Neural cell (in vitro differentiated cells): ENCODE measurements at regions not wholly inside any gene's neighbourhood (a gene's known extent, or its start where the extent isn't known, plus 50 kb on each side); places are given as distances from the start of the nearest gene placed in this dataset.

Source experiments
- H2AFZ ChIP-seq: fragments of 200-600, 300-800 bp; sonication (generic), shearing (Covaris generic); 2 replicates; pipeline ENCODE4 v1.6.0; 2014; ENCODE audit warnings: low read depth, mild to moderate bottlenecking, antibody characterized with exemption, low read length, moderate library complexity
- H3F3A ChIP-seq: fragments of 200-600 bp; shearing (Covaris generic); 2 replicates; pipeline ENCODE4 v1.6.1; 2016; ENCODE audit warnings: mild to moderate bottlenecking, moderate library complexity, mixed read lengths, antibody characterized with exemption, low read length; ENCODE audit not compliant: insufficient read depth, poor library complexity, severe bottlenecking
- H3K27ac ChIP-seq: fragments of 200-600, 300-800 bp; sonication (generic), shearing (Covaris generic); 2 replicates; pipeline ENCODE4 v1.5.1; 2014; ENCODE audit warnings: mild to moderate bottlenecking, low read length, moderate library complexity
- H3K27me3 ChIP-seq: fragments of 300-800, 200-600 bp; sonication (generic), shearing (Covaris generic); 2 replicates; pipeline ENCODE4 v1.6.0; 2014; ENCODE audit warnings: mild to moderate bottlenecking, low read depth, low read length, moderate library complexity; ENCODE audit not compliant: insufficient read depth
- H3K36me3 ChIP-seq: fragments of 300-800, 200-600 bp; sonication (generic), shearing (Covaris generic); 2 replicates; pipeline ENCODE4 v1.5.1; 2014; ENCODE audit warnings: mild to moderate bottlenecking, antibody characterized with exemption, low read length, moderate library complexity; ENCODE audit not compliant: insufficient read depth
- H3K4me2 ChIP-seq: fragments of 300-800, 200-600 bp; sonication (generic), shearing (Covaris generic); 2 replicates; pipeline ENCODE4 v1.6.0; 2014; ENCODE audit warnings: mild to moderate bottlenecking, low read length
- H3K4me3 ChIP-seq: fragments of 300-800, 200-600 bp; sonication (generic), shearing (Covaris generic); 2 replicates; pipeline ENCODE4 v1.5.1; 2014; ENCODE audit warnings: mild to moderate bottlenecking, low read length, moderate library complexity
- H3K79me2 ChIP-seq: fragments of 200-600 bp; shearing (Covaris generic); replicated peaks from 2 replicates; pipeline ENCODE4 v1.6.0; 2014; ENCODE audit warnings: mild to moderate bottlenecking, low read length, moderate library complexity; ENCODE audit not compliant: insufficient read depth
- H3K9ac ChIP-seq: fragments of 300-800, 200-600 bp; sonication (generic), shearing (Covaris generic); 2 replicates; pipeline ENCODE4 v1.6.1; 2016; ENCODE audit warnings: mild to moderate bottlenecking, low read length, mixed read lengths
- H3K9me2 ChIP-seq: fragments of 200-600 bp; shearing (Covaris generic); 2 replicates; pipeline ENCODE4 v1.6.1; 2016; ENCODE audit warnings: mild to moderate bottlenecking, low read length, mixed read lengths; ENCODE audit not compliant: insufficient read depth
- H3K9me3 ChIP-seq: fragments of 200-600, 300-800 bp; sonication (generic), shearing (Covaris generic); 2 replicates; pipeline ENCODE4 v1.6.1; 2016; ENCODE audit warnings: mild to moderate bottlenecking, mixed run types, low read length, moderate library complexity, mixed read lengths
- H4K20me1 ChIP-seq: fragments of 200-600 bp; shearing (Covaris generic); 2 replicates; pipeline ENCODE4 v1.6.1; 2016; ENCODE audit warnings: mild to moderate bottlenecking, mixed run types; ENCODE audit not compliant: insufficient read depth
- EP300 ChIP-seq: fragments of 450-650 bp; conservative IDR thresholded peaks from 2 replicates; pipeline ENCODE4 v1.6.1; 2014; ENCODE audit warnings: antibody characterized with exemption, mild to moderate bottlenecking, moderate library complexity; ENCODE audit not compliant: poor library complexity, severe bottlenecking
- EZH2 ChIP-seq: fragments of 200-600, 300-800 bp; shearing (Covaris generic), sonication (generic); IDR thresholded peaks from 2 replicates; pipeline ENCODE4 v1.6.1; 2014; ENCODE audit warnings: antibody characterized with exemption, low read length, borderline replicate concordance, mild to moderate bottlenecking; ENCODE audit not compliant: insufficient read depth, poor library complexity, severe bottlenecking
- MXI1 ChIP-seq: fragments of 450-650 bp; conservative IDR thresholded peaks from 2 replicates; pipeline ENCODE4 v1.6.1; 2014; ENCODE audit warnings: antibody characterized with exemption, mild to moderate bottlenecking; ENCODE audit not compliant: poor library complexity, severe bottlenecking
- POLR2AphosphoS5 ChIP-seq: IDR thresholded peaks from 2 replicates; pipeline ENCODE4 v1.6.1; 2012
- RAD21 ChIP-seq: fragments of 450-650 bp; conservative IDR thresholded peaks from 2 replicates; pipeline ENCODE4 v1.6.1; 2014; ENCODE audit warnings: antibody characterized with exemption, mild to moderate bottlenecking, moderate library complexity
- SMC3 ChIP-seq: fragments of 450-650 bp; conservative IDR thresholded peaks from 2 replicates; pipeline ENCODE4 v1.6.1; 2014; ENCODE audit warnings: antibody characterized with exemption, mild to moderate bottlenecking, moderate library complexity; ENCODE audit not compliant: poor library complexity
- TAF1 ChIP-seq: IDR thresholded peaks from 2 replicates; pipeline ENCODE4 v1.6.1; 2012; ENCODE audit warnings: low read depth
- TF ChIP-seq, protein P1 (sequence below): IDR thresholded peaks from 2 replicates; pipeline ENCODE4 v1.6.1; 2012; ENCODE audit warnings: borderline replicate concordance
- TF ChIP-seq, protein P2 (sequence below): fragments of 450-650 bp; IDR thresholded peaks from 2 replicates; pipeline ENCODE4 v1.5.1; 2014; ENCODE audit warnings: antibody characterized with exemption, mild to moderate bottlenecking, moderate library complexity; ENCODE audit not compliant: poor library complexity, severe bottlenecking

DNA sequence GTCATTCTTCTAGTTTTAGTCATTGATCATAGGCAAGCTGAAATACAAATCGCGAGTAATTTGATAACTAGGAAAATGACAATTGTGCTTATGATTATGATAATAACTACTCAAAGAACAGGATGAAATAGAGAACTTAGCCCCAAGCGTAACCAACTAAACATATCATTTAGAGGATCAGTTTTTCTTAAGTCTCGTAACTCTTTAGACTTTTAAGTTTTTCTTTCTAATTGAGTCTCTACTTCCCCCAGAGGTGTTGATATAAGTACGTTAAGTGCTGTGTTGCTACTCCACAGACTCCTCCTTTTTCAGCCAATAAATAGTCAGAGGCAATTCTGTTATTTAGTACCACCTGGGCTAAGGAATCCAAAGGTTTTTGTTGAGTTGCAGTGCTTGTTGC lies 96.3 kb downstream of the NHLRC3 start (continued):
- TF ChIP-seq POLR2AphosphoS5 (no peak), EZH2 (no peak)

DNA sequence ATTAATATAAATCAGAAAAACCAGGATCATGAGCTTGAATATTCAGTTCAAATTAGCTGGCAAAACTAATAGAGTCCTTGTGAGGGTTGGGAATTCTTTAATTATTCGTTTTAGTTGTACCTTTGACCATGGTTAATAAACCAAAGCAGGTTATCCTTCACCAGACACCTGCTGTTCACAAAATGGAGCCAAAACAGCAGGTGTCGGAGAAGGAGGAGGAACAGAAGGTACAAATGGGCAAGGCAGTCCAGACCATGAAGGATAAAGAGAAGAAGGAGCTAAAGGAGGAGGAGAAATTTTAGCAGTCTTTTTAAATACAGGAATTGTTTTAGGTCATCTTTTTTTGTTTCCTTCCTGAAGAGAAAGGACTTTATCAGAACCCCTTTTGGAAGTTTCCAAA lies 106.1 kb downstream of the NHLRC3 start:
- no peaks in the 10 kb centered on the region for H3K36me3 ChIP-seq
- no peak overlapping the region for H3K4me3 ChIP-seq
- no peaks in the 10 kb centered on the region for H3F3A ChIP-seq
- no peaks in the 10 kb centered on the region for H3K79me2 ChIP-seq
- no peaks in the 10 kb centered on the region for H3K9me3 ChIP-seq
- H4K20me1 ChIP-seq, result no peaks in the 10 kb centered on the region
- H3K9me2 ChIP-seq, result no peaks in the 10 kb centered on the region
- TF ChIP-seq EZH2 (no peak), MXI1 (no peak), TAF1 (no peak), SMC3 (no peak), POLR2AphosphoS5 (no peak), EP300 (no peak), RAD21 (no peak)
- TF ChIP-seq, protein P1, sequence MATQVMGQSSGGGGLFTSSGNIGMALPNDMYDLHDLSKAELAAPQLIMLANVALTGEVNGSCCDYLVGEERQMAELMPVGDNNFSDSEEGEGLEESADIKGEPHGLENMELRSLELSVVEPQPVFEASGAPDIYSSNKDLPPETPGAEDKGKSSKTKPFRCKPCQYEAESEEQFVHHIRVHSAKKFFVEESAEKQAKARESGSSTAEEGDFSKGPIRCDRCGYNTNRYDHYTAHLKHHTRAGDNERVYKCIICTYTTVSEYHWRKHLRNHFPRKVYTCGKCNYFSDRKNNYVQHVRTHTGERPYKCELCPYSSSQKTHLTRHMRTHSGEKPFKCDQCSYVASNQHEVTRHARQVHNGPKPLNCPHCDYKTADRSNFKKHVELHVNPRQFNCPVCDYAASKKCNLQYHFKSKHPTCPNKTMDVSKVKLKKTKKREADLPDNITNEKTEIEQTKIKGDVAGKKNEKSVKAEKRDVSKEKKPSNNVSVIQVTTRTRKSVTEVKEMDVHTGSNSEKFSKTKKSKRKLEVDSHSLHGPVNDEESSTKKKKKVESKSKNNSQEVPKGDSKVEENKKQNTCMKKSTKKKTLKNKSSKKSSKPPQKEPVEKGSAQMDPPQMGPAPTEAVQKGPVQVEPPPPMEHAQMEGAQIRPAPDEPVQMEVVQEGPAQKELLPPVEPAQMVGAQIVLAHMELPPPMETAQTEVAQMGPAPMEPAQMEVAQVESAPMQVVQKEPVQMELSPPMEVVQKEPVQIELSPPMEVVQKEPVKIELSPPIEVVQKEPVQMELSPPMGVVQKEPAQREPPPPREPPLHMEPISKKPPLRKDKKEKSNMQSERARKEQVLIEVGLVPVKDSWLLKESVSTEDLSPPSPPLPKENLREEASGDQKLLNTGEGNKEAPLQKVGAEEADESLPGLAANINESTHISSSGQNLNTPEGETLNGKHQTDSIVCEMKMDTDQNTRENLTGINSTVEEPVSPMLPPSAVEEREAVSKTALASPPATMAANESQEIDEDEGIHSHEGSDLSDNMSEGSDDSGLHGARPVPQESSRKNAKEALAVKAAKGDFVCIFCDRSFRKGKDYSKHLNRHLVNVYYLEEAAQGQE, result no peak
- TF ChIP-seq, protein P2, sequence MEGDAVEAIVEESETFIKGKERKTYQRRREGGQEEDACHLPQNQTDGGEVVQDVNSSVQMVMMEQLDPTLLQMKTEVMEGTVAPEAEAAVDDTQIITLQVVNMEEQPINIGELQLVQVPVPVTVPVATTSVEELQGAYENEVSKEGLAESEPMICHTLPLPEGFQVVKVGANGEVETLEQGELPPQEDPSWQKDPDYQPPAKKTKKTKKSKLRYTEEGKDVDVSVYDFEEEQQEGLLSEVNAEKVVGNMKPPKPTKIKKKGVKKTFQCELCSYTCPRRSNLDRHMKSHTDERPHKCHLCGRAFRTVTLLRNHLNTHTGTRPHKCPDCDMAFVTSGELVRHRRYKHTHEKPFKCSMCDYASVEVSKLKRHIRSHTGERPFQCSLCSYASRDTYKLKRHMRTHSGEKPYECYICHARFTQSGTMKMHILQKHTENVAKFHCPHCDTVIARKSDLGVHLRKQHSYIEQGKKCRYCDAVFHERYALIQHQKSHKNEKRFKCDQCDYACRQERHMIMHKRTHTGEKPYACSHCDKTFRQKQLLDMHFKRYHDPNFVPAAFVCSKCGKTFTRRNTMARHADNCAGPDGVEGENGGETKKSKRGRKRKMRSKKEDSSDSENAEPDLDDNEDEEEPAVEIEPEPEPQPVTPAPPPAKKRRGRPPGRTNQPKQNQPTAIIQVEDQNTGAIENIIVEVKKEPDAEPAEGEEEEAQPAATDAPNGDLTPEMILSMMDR, result no peak
- H3K9ac ChIP-seq, result no peak overlapping the region
- H3K4me2 ChIP-seq, result no peak overlapping the region
- no peaks in the 10 kb centered on the region for H3K27me3 ChIP-seq
- no peak overlapping the region for H3K27ac ChIP-seq
- H2AFZ ChIP-seq, result no peak overlapping the region

DNA sequence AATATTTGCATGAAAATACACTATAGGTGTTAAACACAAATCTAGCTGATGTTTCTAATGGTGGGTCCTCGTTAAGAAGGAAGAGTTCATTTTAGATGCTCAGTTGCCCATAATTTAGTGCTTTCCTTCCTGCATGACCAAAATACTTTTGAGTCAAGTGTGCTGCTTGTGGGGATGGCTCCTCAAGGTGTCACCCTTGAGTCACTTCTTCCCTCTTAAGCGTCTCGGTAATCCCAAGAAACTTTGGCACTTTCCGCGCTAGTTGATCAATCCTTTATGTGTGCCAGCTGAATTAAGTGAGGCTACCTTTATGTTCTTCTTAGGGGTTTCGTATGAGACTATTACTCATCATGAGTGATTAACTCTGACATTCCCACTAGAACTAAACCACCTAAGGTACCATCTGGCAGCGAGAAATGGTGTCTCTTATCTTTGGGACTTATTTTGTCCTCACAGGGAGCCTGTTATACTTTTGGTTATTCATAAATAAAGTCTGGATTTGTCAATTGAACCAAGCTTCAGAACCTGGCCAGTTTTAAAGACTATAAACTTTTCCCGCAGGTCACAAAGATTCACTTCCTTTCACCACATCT lies 106.8 kb downstream of the NHLRC3 start:
- H3K9ac ChIP-seq, result no peak overlapping the region
- no peaks in the 10 kb centered on the region for H4K20me1 ChIP-seq
- H3K4me2 ChIP-seq, result no peak overlapping the region
- H3K4me3 ChIP-seq, result no peak overlapping the region
- H3K79me2 ChIP-seq, result no peaks in the 10 kb centered on the region
- H3K27ac ChIP-seq, result no peak overlapping the region
- H2AFZ ChIP-seq, result no peak overlapping the region
- H3K36me3 ChIP-seq, result no peaks in the 10 kb centered on the region
- no peaks in the 10 kb centered on the region for H3F3A ChIP-seq
- H3K9me2 ChIP-seq, result no peaks in the 10 kb centered on the region
- no peaks in the 10 kb centered on the region for H3K9me3 ChIP-seq
- TF ChIP-seq MXI1 (no peak), EP300 (no peak), SMC3 (peak; percentile 94), TAF1 (no peak), RAD21 (peak; percentile 93), POLR2AphosphoS5 (no peak), EZH2 (no peak)
- TF ChIP-seq, protein P1, result no peak
- TF ChIP-seq, protein P2, result peak; percentile 86
- H3K27me3 ChIP-seq, result no peaks in the 10 kb centered on the region
